SU-DHL-6 (cell line): ENCODE measurements at regions not wholly inside any gene's neighbourhood (a gene's known extent, or its start where the extent isn't known, plus 50 kb on each side); places are given as distances from the start of the nearest gene placed in this dataset.
"Not testable (repeated sequence)": the region's sequence is repeated elsewhere in the genome, so short reads cannot be mapped to it uniquely, and the experiment has no call there.

ENCODE experiments used
- CTCF ChIP-seq: fragments of 200-600 bp; sonication (generic); IDR thresholded peaks from one replicate; pipeline ENCODE4 v1.5.1; 2017; ENCODE audit warnings: antibody characterized with exemption, mild to moderate bottlenecking, low read length, moderate library complexity; ENCODE audit not compliant: insufficient read depth, poor library complexity, severe bottlenecking
- EZH2phosphoT487 ChIP-seq: fragments of 200-600 bp; sonication (generic), shearing (Covaris generic); conservative IDR thresholded peaks from 2 replicates; pipeline ENCODE4 v1.6.1; 2018; ENCODE audit warnings: mild to moderate bottlenecking, antibody characterized with exemption, low read length, moderate library complexity, mixed read lengths

- TF ChIP-seq CTCF, EZH2phosphoT487: not testable (repeated sequence)
These were observed 893.5 kb downstream of the RPIA start for GRCh38 chr2:89584868-89585557.
